EL (cell line): ENCODE measurements at regions not wholly inside any gene's neighbourhood (a gene's known extent, or its start where the extent isn't known, plus 50 kb on each side); places are given as distances from the start of the nearest gene placed in this dataset.
A peak's percentile ranks its signal among the peaks of the same experiment; 100 is the strongest.

Source experiments
- DNase-seq: peaks from one replicate; pipeline ENCODE4 v3.0.0-alpha.2; 2016

DNA sequence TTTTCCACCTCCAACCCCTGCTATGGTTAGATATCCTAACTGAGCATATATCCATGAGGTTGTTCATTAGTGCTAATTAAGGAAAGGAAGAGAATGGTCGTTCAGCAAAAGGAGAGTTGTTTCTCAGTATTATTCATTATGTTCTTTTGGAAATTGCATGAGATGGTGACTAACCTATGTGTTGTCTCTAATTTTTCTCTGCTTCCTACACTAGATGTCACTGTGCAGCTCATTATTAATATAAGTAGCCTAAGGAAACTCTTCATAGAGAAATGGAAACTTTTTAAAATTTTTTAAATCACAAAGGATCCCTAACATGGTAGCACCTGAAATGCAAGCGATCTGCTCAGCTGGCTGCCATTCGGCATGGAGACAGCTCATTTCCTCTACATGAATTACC is 67.7 kb upstream of the FAM9A start:
- DNase-seq: peak; percentile 7

DNA sequence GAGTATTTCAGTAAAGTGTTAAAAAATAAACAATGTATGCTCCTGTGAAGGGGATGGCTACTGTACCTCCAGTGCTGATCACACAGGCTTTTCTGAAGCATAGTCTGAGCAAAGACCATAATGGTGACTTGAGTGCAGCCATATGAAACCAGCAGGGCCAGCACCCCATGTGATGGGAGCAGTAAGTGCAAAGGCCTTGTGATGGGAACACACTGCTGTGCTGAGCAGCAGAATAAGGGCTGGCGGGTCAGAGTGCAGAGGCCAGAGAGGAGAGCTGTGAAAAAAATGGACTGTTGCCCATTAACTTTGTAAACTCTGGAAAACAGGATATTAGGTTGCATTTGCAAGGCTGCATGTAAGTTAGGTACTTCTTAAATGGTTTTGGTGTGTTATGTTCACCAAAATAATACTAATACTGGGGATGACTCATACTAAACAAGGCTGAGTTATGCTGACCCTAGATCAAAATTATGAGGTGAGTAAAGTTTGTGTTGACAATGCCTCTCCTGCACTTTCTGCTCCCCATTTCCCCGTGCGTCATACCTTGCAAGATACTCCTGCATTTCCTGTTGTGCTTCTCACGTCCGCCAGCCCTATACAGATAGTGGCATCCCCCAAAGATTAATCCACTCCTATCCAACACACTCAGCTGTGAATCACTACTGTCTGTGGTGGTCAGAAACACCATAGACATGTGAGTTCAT is 67.0 kb upstream of the FAM9A start:
- peak; percentile 75 for DNase-seq

DNA sequence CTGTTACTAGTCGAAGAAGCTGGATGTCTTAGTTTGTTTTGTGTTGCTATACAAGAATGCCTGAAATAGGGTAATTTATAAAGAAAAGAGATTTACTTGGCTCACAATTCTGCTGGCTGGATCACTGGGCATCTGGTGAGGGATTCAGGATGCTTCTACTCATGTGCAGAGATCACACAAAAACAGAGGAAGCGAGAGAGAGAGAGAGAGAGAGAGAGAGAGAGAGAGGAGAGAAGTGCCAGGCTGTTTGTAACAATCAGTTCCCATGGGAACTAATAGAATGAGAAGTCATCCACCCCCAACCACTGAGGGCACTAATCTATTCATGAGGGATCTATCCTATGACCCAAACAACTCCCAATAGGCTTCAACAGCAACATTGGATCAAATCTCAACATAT is 66.2 kb upstream of the FAM9A start:
- no peak for DNase-seq

DNA sequence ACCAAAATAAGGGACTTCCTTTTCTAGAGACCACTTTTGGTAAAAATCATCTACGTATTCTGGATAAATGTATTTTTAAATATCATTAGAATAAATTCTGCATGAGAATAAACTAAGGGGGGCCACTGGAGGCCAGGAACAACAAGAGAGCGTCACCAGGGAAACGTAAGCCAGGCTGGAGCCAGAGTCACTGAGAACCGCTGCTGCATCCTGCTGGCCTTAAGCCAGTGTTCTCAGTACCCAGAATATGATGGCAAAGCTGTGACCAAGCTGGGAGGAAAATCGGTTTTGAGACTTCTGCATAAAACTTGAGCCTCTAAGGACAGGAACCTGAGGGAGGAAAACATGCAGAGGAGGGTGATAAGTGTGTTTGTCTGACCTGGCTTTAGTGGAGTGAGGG is 63.0 kb upstream of the FAM9A start:
- no peak for DNase-seq

DNA sequence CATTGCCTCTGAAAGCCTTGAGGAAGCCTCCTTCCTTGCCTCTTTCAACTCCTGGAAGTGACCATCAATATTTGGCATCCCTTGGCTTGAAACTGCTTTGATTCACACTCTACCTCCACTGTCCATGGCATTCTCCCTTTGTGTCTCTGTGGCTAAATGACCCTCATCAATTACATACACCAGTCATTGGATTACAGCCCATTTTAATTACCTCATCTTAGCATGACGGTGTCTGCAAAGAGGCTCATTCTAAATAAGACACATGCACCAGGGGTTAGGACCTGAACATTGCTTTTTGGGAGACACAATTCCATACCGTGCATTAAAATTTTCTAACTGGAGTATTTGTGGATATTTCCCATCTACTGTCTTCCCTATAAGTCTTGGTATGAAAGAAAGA is 60.7 kb upstream of the FAM9A start:
- no peak for DNase-seq

DNA sequence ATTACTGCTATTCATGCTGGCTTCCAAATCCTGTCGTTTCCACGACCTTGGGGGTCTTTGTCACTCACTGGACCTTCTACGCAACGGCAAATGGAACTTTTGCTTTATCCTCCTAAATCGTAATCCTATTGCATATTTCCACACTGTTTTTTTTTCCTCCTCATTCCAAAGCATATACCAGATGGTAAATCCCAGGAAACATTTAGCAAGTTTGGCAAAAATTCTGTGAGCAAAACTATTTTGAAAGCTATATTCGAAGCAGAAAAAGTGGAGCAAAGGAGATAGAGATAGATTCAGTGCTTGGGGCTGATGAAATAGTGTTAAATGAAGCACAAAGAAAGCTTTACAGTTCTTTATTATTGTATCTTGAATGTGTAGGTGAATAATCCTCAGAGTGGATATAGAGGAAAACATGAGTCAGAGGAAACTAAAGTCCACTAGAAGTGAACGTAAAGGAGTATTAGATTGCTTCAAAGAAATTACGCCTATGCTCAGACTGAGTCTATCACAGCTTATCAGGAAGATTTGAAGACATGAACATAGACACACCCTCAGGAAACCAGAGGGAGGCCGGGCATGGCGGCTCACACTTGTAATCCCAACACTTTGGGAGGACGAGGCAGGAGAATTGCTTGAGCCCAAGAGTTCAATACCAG is 50.2 kb upstream of the FAM9A start:
- no peak for DNase-seq
